SK-N-MC (cell line): ENCODE measurements at regions not wholly inside any gene's neighbourhood (a gene's known extent, or its start where the extent isn't known, plus 50 kb on each side); places are given as distances from the start of the nearest gene placed in this dataset.

Experiments
- EZH2 ChIP-seq: fragments of 200-600 bp; sonication (generic); IDR thresholded peaks from one replicate; pipeline ENCODE4 v1.6.1; 2017; ENCODE audit warnings: antibody characterized with exemption
- FOXP2 ChIP-seq: optimal IDR thresholded peaks from 2 replicates; pipeline ENCODE3; 2011; ENCODE audit warnings: mild to moderate bottlenecking, moderate library complexity; ENCODE audit not compliant: insufficient read depth; ENCODE audit errors: extremely low read length, control extremely low read depth
- POLR2AphosphoS5 ChIP-seq: IDR thresholded peaks from 2 replicates; pipeline ENCODE4 v1.6.1; 2012; ENCODE audit warnings: mild to moderate bottlenecking, low read depth, low read length, borderline replicate concordance

GRCh38 chr6:14258695-14259593, 141.4 kb downstream of the CD83 start:
- TF ChIP-seq EZH2 (no peak), FOXP2 (no peak), POLR2AphosphoS5 (no peak)
